Endothelial cell of umbilical vein (primary cell): ENCODE measurements at regions not wholly inside any gene's neighbourhood (a gene's known extent, or its start where the extent isn't known, plus 50 kb on each side); places are given as distances from the start of the nearest gene placed in this dataset.

Experiments
- BruUV-seq: library from RNA; stranded (reverse); fragments of 400-500 nt; replicated peaks from 2 replicates; lab custom pipeline; 2021; lab: Mats Ljungman, UMichigan
- CTCF ChIA-PET: fragments of 300-600, 350-600 bp; sonication (Branson Sonifier 250); formaldehyde crosslinking; loops from one replicate; lab custom pipeline; 2021; ENCODE audit warnings: antibody characterized with exemption, inconsistent platforms; lab: Charles Lee
- POLR2A ChIA-PET: fragments of 300-600, 350-600 bp; sonication (Branson Sonifier 250); formaldehyde crosslinking; loops from one replicate; lab custom pipeline; 2021; ENCODE audit warnings: antibody characterized with exemption, inconsistent platforms; lab: Charles Lee
- DNase-seq: peaks from one replicate; pipeline ENCODE4 v3.0.0-alpha.2; 2011; ENCODE audit warnings: low read depth, low spot score
- FAIRE-seq: peaks from 2 replicates; lab custom pipeline; 2011; peaks lifted over from hg19 to GRCh38; lab: Jason Lieb, UNC
- H2AFZ ChIP-seq: 2 replicates; pipeline ENCODE4 v1.6.0; 2012; ENCODE audit warnings: low read depth, low read length, control low read depth, inconsistent platforms
- H3K27ac ChIP-seq: 2 replicates; pipeline ENCODE4 v1.5.1; 2011; ENCODE audit warnings: low read depth, mild to moderate bottlenecking, control low read depth, low read length, moderate library complexity; ENCODE audit not compliant: insufficient read depth
- H3K27me3 ChIP-seq, 2 experiments: 2 replicates each; pipeline versions ENCODE4 v1.6.0 to v1.6.1; 2011; ENCODE audit warnings: low read length in 2 of 2, mixed read lengths in 1 of 2; ENCODE audit not compliant: control insufficient read depth in 2 of 2, insufficient read depth in 2 of 2
- H3K36me3 ChIP-seq, 2 experiments: 2 replicates in 1 of 2; 3 replicates in 1 of 2; pipeline ENCODE4 v1.5.1; 2011; ENCODE audit warnings: low read length in 2 of 2, mild to moderate bottlenecking in 1 of 2, moderate library complexity in 1 of 2; ENCODE audit not compliant: control insufficient read depth in 2 of 2, insufficient read depth in 2 of 2; ENCODE audit errors: extremely low read depth in 1 of 2
- H3K4me1 ChIP-seq: 3 replicates; pipeline ENCODE4 v1.5.1; 2011; ENCODE audit warnings: mild to moderate bottlenecking, low read length; ENCODE audit not compliant: control insufficient read depth, insufficient read depth; ENCODE audit errors: extremely low read depth
- H3K4me2 ChIP-seq: 2 replicates; pipeline ENCODE4 v1.6.1; 2011; ENCODE audit warnings: low read length, control low read depth, mixed read lengths; ENCODE audit not compliant: insufficient read depth
- H3K4me3 ChIP-seq, 3 experiments: fragments of 200-600 bp in 1 of 3; sonication (generic), shearing (Covaris generic) in 1 of 3; replicated peaks in 1 of 3; 2 replicates each; pipeline ENCODE4 v1.5.1; 2011 to 2016; ENCODE audit warnings: control low read depth in 3 of 3, low read length in 3 of 3, mild to moderate bottlenecking in 2 of 3, inconsistent platforms in 1 of 3, low read depth in 1 of 3, moderate library complexity in 1 of 3; ENCODE audit not compliant: insufficient read depth in 1 of 3
- H3K79me2 ChIP-seq: 2 replicates; pipeline ENCODE4 v1.6.0; 2012; ENCODE audit warnings: low read length, inconsistent platforms; ENCODE audit not compliant: control insufficient read depth, insufficient read depth
- H3K9ac ChIP-seq: replicated peaks from 2 replicates; pipeline ENCODE3; 2011; ENCODE audit warnings: low read length, control low read depth; ENCODE audit not compliant: insufficient read depth; ENCODE audit errors: extremely low read depth
- H3K9me1 ChIP-seq: replicated peaks from 3 replicates; pipeline ENCODE4 v1.6.0; 2011; ENCODE audit warnings: mild to moderate bottlenecking, low read length; ENCODE audit not compliant: control insufficient read depth, insufficient read depth; ENCODE audit errors: extremely low read depth
- H3K9me3 ChIP-seq: replicated peaks from 2 replicates; pipeline ENCODE4 v1.5.1; 2012; ENCODE audit warnings: low read length, inconsistent platforms; ENCODE audit not compliant: control insufficient read depth, insufficient read depth
- H4K20me1 ChIP-seq: replicated peaks from 2 replicates; pipeline ENCODE3; 2011; ENCODE audit warnings: mild to moderate bottlenecking, low read length; ENCODE audit not compliant: control insufficient read depth, insufficient read depth; ENCODE audit errors: extremely low read depth
- EZH2 ChIP-seq: IDR thresholded peaks from 2 replicates; pipeline ENCODE4 v1.6.1; 2012; ENCODE audit warnings: borderline replicate concordance, low read depth, mild to moderate bottlenecking, moderate library complexity, low read length, inconsistent platforms; ENCODE audit not compliant: severe bottlenecking
- FOS ChIP-seq: IDR thresholded peaks from 2 replicates; pipeline ENCODE4 v1.6.1; 2011; ENCODE audit warnings: mild to moderate bottlenecking, low read length, moderate library complexity, borderline replicate concordance; ENCODE audit not compliant: insufficient read depth
- GATA2 ChIP-seq: IDR thresholded peaks from 2 replicates; pipeline ENCODE4 v1.7.0; 2011; ENCODE audit warnings: low read depth, mild to moderate bottlenecking, moderate library complexity, mixed read lengths, low read length; ENCODE audit not compliant: insufficient read length, insufficient read depth
- JUN ChIP-seq: IDR thresholded peaks from 2 replicates; pipeline ENCODE4 v1.6.1; 2011; ENCODE audit warnings: borderline replicate concordance, low read depth; ENCODE audit not compliant: insufficient read length, insufficient read depth
- MAX ChIP-seq: IDR thresholded peaks from 2 replicates; pipeline ENCODE4 v1.6.1; 2011; ENCODE audit not compliant: insufficient read depth, insufficient read length
- MYC ChIP-seq: IDR thresholded peaks from one replicate; pipeline ENCODE4 v1.6.1; 2011; ENCODE audit warnings: mild to moderate bottlenecking, low read depth, low read length
- POLR2A ChIP-seq: IDR thresholded peaks from 2 replicates; pipeline ENCODE4 v1.6.1; 2012; ENCODE audit warnings: low read depth, mild to moderate bottlenecking, control low read depth, low read length
- POLR2AphosphoS5 ChIP-seq: IDR thresholded peaks from 2 replicates; pipeline ENCODE4 v1.6.1; 2012; ENCODE audit warnings: low read depth, mild to moderate bottlenecking, control low read depth, low read length, moderate library complexity; ENCODE audit not compliant: insufficient read depth
- dilution Hi-C: fragments of 300-500 bp; cut with MboI; formaldehyde crosslinking; loops from one replicate; pipeline ENCODE4 v1.15.0; 2019; ENCODE audit warnings: low sequenced_read_pairs; ENCODE audit not compliant: extremely low pct_ligation_motif_present
- intact Hi-C: fragments of 100-400 bp; cut with micrococcal nuclease; formaldehyde crosslinking; loops from one replicate; pipeline ENCODE4 v1.10.0; 2022
- TF ChIP-seq, protein P1 (sequence below), 2 donors: IDR thresholded peaks; 1 replicate in 1 of 2; 2 replicates in 1 of 2; pipeline ENCODE4 v1.5.1; 2011; ENCODE audit warnings: low read length in 2 of 2, mild to moderate bottlenecking in 2 of 2, moderate library complexity in 2 of 2, control low read depth in 1 of 2, inconsistent platforms in 1 of 2, low read depth in 1 of 2; ENCODE audit not compliant: insufficient read depth in 1 of 2; ENCODE audit errors: extremely low read depth in 1 of 2

- Histone ChIP-seq H2AFZ (no peak overlapping the region), H3K4me2 (no peak overlapping the region), H3K27me3 (no peaks in the 10 kb centered on the region), H3K9me3 (no peaks in the 10 kb centered on the region), H3K4me1 (no peaks in the 10 kb centered on the region), H3K79me2 (no peaks in the 10 kb centered on the region), H4K20me1 (no peaks in the 10 kb centered on the region), H3K36me3 (no peaks in the 10 kb centered on the region), H3K4me3 (no peak overlapping the region), H3K9me1 (no peaks in the 10 kb centered on the region), H3K9ac (no peak overlapping the region), H3K27ac (no peak overlapping the region)
- intact Hi-C loops (no loop called here), dilution Hi-C loops (no loop called here)
- no TSS peak for BruUV-seq
- DNase-seq (no peak), FAIRE-seq (no peak)
- CTCF ChIA-PET = interaction anchor here (0.6 kb wide), 1 partner anchor 13 kb away, joined by 4 read pairs; no protein-coding TSS in a partner anchor
- POLR2A ChIA-PET = no interaction called here
- TF ChIP-seq, protein P1, sequence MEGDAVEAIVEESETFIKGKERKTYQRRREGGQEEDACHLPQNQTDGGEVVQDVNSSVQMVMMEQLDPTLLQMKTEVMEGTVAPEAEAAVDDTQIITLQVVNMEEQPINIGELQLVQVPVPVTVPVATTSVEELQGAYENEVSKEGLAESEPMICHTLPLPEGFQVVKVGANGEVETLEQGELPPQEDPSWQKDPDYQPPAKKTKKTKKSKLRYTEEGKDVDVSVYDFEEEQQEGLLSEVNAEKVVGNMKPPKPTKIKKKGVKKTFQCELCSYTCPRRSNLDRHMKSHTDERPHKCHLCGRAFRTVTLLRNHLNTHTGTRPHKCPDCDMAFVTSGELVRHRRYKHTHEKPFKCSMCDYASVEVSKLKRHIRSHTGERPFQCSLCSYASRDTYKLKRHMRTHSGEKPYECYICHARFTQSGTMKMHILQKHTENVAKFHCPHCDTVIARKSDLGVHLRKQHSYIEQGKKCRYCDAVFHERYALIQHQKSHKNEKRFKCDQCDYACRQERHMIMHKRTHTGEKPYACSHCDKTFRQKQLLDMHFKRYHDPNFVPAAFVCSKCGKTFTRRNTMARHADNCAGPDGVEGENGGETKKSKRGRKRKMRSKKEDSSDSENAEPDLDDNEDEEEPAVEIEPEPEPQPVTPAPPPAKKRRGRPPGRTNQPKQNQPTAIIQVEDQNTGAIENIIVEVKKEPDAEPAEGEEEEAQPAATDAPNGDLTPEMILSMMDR (IDR thresholded peaks at IDR 0.05; ENCODE audit: extremely low read depth in 1 of 2, insufficient read depth in 1 of 2, low read depth in 1 of 2, low read length in 2 of 2) = no peak
- TF ChIP-seq POLR2AphosphoS5 = no peak
- no peak for TF ChIP-seq FOS
- no peak for TF ChIP-seq GATA2
- no peak for TF ChIP-seq JUN
- TF ChIP-seq EZH2 = no peak
These were observed 295.9 kb upstream of the SOX4 start for GRCh38 chr6:21297665-21298064.

GRCh38 chr6:21299216-21299615, 294.3 kb upstream of the SOX4 start:
- Histone ChIP-seq H3K9ac (no peak overlapping the region), H3K9me1 (no peaks in the 10 kb centered on the region), H2AFZ (no peak overlapping the region), H3K27ac (no peak overlapping the region), H3K4me2 (no peak overlapping the region), H3K27me3 (no peaks in the 10 kb centered on the region), H3K9me3 (no peaks in the 10 kb centered on the region), H4K20me1 (no peaks in the 10 kb centered on the region), H3K4me3 (no peak overlapping the region), H3K4me1 (no peaks in the 10 kb centered on the region), H3K36me3 (no peaks in the 10 kb centered on the region), H3K79me2 (no peaks in the 10 kb centered on the region)
- dilution Hi-C loops (no loop called here), intact Hi-C loops (no loop called here)
- ChIA-PET CTCF (no interaction called here), POLR2A (no interaction called here)
- DNase-seq (no peak), FAIRE-seq (no peak)
- TF ChIP-seq EZH2 = no peak
- no peak for TF ChIP-seq JUN
- no peak for TF ChIP-seq MAX
- no peak for TF ChIP-seq MYC
- no peak for TF ChIP-seq POLR2A
- TF ChIP-seq FOS = no peak
- TF ChIP-seq GATA2 = no peak
- TF ChIP-seq, protein P1 (IDR thresholded peaks at IDR 0.05; ENCODE audit: extremely low read depth in 1 of 2, insufficient read depth in 1 of 2, low read depth in 1 of 2, low read length in 2 of 2) = no peak
- TF ChIP-seq POLR2AphosphoS5 = no peak
- BruUV-seq = no TSS peak
